Epithelial cell of proximal tubule (primary cell): ENCODE measurements at regions not wholly inside any gene's neighbourhood (a gene's known extent, or its start where the extent isn't known, plus 50 kb on each side); places are given as distances from the start of the nearest gene placed in this dataset.

Experiments
- DNase-seq: peaks from one replicate; pipeline ENCODE4 v3.0.0-alpha.2; 2011; ENCODE audit warnings: low read depth
- H3K4me3 ChIP-seq: 2 replicates; pipeline ENCODE4 v1.5.1; 2011; ENCODE audit warnings: low read depth, mild to moderate bottlenecking, low read length
- TF ChIP-seq, protein P1 (sequence below): conservative IDR thresholded peaks from 2 replicates; pipeline ENCODE4 v1.5.1; 2012; ENCODE audit warnings: low read depth, mild to moderate bottlenecking, low read length

GRCh38 chr10:60467202-60467546, 77.5 kb upstream of the ANK3 start:
- no peak for DNase-seq
- no peak overlapping the region for H3K4me3 ChIP-seq
- TF ChIP-seq, protein P1, sequence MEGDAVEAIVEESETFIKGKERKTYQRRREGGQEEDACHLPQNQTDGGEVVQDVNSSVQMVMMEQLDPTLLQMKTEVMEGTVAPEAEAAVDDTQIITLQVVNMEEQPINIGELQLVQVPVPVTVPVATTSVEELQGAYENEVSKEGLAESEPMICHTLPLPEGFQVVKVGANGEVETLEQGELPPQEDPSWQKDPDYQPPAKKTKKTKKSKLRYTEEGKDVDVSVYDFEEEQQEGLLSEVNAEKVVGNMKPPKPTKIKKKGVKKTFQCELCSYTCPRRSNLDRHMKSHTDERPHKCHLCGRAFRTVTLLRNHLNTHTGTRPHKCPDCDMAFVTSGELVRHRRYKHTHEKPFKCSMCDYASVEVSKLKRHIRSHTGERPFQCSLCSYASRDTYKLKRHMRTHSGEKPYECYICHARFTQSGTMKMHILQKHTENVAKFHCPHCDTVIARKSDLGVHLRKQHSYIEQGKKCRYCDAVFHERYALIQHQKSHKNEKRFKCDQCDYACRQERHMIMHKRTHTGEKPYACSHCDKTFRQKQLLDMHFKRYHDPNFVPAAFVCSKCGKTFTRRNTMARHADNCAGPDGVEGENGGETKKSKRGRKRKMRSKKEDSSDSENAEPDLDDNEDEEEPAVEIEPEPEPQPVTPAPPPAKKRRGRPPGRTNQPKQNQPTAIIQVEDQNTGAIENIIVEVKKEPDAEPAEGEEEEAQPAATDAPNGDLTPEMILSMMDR, result no peak

DNA sequence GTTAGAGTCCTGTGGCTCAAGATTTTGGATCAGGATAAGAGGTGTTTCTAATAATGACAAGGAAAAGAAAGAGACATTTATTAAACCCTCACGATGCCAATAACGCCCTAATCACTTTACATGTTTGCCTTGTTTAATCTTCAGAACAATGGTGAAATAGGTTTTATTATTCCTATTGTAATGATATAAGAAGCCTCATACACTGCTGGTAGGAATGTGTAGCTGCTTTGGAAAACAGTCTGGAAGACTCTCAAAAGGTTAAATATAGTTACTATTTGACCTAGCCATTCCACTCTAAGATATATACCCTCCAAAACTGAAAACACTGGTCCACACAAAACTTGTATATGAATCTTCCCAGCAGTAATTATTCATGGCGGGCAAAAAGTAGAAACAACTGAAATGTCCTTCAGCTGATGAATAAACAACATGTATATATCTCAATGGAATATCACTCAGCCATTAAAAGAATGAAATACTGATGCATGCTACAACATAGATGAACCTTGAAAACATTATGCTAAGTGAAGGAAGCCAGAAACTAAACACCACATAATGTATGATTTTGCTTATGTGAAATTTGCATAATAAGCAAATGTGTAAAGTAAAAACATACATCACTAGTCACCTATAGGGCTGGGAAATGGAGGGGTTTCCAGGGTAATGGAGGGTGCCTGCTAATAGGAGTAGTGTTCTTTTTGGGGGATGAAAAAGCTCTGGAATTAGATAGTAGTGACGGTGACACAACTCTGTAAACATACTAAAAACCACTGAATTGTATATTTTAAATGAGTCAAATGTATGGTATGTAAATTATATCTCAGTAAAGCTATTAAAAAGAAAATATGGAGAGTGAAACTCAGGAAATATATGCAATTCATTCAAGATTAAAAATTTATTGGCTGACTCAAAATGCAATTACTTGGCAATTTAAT, 76.9 kb upstream of the ANK3 start:
- TF ChIP-seq, protein P1, result no peak
- no peak for DNase-seq
- no peak overlapping the region for H3K4me3 ChIP-seq

- DNase-seq, result no peak
- TF ChIP-seq, protein P1, result no peak
- H3K4me3 ChIP-seq, result no peak overlapping the region
Observed at GRCh38 chr10:60465801-60466200, 76.1 kb upstream of the ANK3 start.

DNA sequence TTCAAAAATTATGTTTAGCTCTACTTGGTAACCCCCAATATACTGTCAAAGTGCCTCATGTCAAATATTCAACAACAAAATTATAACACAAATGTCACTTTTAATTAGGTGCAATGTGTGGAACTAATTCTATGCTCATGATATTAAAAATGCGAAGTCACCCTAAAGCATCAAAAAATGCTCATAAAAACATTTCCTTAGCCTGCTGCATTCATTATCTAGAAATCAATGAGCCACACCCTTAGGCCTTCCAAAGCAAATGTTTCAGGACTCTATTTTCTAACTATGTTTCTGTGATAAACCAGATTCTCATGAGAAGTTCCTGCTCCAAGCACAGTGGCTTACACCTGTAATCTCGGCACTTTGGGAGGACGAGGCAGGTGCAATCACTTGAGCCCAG, 75.0 kb upstream of the ANK3 start:
- DNase-seq, result no peak
- no peak overlapping the region for H3K4me3 ChIP-seq
- TF ChIP-seq, protein P1, result no peak

DNA sequence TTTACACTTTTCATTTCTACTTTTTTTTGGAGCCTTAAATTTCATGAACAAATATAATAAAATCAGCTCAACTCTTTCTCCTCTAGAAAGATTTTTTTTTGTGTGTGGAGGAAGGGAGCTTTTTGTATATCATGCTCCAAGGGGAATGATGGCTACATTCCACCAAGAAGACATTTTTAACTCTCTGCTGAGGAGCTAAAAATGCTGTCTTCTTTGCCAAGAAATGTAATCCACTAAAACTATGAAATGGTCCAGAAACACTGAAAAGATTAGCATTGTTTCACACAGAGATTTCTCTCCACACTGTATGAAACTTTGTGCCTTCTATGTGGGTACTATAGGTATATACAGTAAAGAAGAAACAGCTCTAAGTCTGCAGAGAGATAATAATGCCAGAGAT, 74.1 kb upstream of the ANK3 start:
- H3K4me3 ChIP-seq, result no peak overlapping the region
- TF ChIP-seq, protein P1, result no peak
- DNase-seq, result no peak

- DNase-seq, result no peak
- no peak overlapping the region for H3K4me3 ChIP-seq
- TF ChIP-seq, protein P1, result no peak
Observed at GRCh38 chr10:60461688-60462087, 72.0 kb upstream of the ANK3 start.

DNA sequence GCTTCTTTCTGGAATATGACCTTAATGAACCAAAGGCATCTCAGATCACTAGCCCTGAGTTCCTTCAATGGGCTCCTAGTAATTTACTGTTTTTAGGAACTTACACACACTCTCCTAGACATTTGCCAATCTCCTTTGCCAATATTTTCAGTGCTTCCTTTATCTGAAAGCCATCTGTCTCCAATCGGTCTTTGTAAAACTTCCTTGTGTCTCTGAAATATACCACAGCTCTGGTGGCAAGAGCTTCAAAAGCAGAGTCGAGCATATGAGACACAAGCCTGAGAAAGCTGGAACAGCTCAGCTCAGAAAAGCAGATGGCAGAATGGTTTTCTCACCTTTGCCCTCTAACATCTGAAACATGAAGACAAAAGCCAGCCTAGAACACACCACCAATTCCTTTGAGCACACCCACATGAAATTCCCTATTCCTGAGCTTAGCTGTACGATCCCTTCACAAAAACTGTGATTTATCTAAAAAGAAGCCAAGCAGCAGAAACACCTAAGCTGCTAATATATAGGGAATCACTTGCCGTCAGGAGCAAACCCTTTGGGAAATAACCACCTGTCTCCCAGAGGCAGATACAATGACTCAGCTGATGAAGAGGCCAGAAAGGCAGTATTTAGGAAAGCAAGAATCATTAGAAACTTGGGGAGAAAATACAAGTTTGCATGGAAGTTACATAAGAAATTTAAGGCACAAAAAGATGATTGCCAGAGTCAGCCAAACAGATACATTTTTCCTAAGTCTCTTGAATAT, 70.2 kb upstream of the ANK3 start:
- TF ChIP-seq, protein P1, result no peak
- H3K4me3 ChIP-seq, result no peak overlapping the region
- no peak for DNase-seq
